Astrocyte (in vitro differentiated cells and primary cell): ENCODE measurements at regions not wholly inside any gene's neighbourhood (a gene's known extent, or its start where the extent isn't known, plus 50 kb on each side); places are given as distances from the start of the nearest gene placed in this dataset.

Experiments used
- EZH2 ChIP-seq: IDR thresholded peaks from 2 replicates; pipeline ENCODE4 v1.6.1; 2012; ENCODE audit warnings: mild to moderate bottlenecking, low read length, inconsistent platforms; ENCODE audit not compliant: insufficient read depth
- TF ChIP-seq, protein P1 (sequence below): IDR thresholded peaks from 2 replicates; pipeline ENCODE4 v1.5.1; 2011; ENCODE audit warnings: low read depth, mild to moderate bottlenecking, inconsistent platforms, low read length, moderate library complexity; ENCODE audit not compliant: insufficient read depth

DNA sequence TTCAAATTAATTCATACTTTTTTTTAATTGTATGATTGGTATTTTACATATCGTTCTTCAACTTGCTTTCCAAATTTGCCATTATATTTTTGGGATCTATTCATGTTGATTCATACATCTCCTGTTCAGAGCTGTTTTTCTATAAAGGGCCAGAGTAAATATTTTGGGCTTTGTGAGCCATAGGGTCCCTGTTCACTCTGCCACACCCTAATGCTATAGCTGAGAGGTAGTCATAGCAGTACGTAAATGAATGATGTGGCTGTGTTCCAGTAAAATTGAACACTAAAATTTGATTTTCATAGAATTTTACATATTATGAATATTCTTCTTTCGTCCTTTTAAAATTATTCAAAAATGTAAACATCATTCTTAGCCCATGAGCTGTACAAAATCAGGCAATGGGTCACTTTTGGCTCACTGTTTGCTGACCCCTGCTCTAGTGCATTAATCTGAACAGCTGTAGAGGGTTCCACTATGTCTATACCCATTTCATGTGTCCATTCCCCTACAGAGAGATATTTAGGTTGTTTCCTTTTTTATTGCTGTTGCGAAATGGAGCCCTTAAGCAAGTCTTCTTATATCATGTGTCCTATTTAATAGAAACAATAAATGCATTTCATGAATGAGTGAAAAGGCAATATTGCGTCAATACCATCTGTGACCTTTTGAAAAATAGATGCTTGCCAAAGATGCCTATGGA is 136.4 kb upstream of the SALL4 start:
- TF ChIP-seq, protein P1, sequence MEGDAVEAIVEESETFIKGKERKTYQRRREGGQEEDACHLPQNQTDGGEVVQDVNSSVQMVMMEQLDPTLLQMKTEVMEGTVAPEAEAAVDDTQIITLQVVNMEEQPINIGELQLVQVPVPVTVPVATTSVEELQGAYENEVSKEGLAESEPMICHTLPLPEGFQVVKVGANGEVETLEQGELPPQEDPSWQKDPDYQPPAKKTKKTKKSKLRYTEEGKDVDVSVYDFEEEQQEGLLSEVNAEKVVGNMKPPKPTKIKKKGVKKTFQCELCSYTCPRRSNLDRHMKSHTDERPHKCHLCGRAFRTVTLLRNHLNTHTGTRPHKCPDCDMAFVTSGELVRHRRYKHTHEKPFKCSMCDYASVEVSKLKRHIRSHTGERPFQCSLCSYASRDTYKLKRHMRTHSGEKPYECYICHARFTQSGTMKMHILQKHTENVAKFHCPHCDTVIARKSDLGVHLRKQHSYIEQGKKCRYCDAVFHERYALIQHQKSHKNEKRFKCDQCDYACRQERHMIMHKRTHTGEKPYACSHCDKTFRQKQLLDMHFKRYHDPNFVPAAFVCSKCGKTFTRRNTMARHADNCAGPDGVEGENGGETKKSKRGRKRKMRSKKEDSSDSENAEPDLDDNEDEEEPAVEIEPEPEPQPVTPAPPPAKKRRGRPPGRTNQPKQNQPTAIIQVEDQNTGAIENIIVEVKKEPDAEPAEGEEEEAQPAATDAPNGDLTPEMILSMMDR, result no peak
- no peak for TF ChIP-seq EZH2
